Liver (tissue), 7 donors: ENCODE measurements at regions not wholly inside any gene's neighbourhood (a gene's known extent, or its start where the extent isn't known, plus 50 kb on each side); places are given as distances from the start of the nearest gene placed in this dataset.

ENCODE experiments used
- DNase-seq: peaks from one replicate; pipeline ENCODE4 v3.0.0-alpha.2; 2017; ENCODE audit warnings: low spot score
- H3K27ac ChIP-seq, 2 donors: one replicate each; pipeline ENCODE4 v1.7.0; 2013; ENCODE audit warnings: inconsistent platforms in 2 of 2, low read length in 2 of 2, control low read depth in 1 of 2, low read depth in 1 of 2, mild to moderate bottlenecking in 1 of 2
- H3K27me3 ChIP-seq, 4 donors: one replicate each; pipeline versions ENCODE4 v1.6.1 to v1.7.0; 2013; ENCODE audit warnings: low read length in 3 of 4, inconsistent platforms in 1 of 4, mild to moderate bottlenecking in 1 of 4, moderate library complexity in 1 of 4; ENCODE audit not compliant: control insufficient read depth in 4 of 4, insufficient read depth in 4 of 4
- H3K36me3 ChIP-seq, 4 donors: one replicate each; pipeline versions ENCODE4 v1.6.1 to v1.7.0; 2013; ENCODE audit warnings: low read length in 3 of 4, mild to moderate bottlenecking in 3 of 4, low read depth in 1 of 4, moderate library complexity in 1 of 4; ENCODE audit not compliant: control insufficient read depth in 4 of 4, insufficient read depth in 3 of 4
- H3K4me1 ChIP-seq, 4 donors: one replicate each; pipeline versions ENCODE4 v1.6.1 to v1.7.0; 2013; ENCODE audit warnings: low read length in 3 of 4, mild to moderate bottlenecking in 3 of 4, moderate library complexity in 1 of 4; ENCODE audit not compliant: control insufficient read depth in 4 of 4, insufficient read depth in 4 of 4
- H3K4me3 ChIP-seq, 3 donors: one replicate each; pipeline versions ENCODE4 v1.6.1 to v1.7.0; 2013; ENCODE audit warnings: low read length in 3 of 3, control low read depth in 1 of 3, low read depth in 1 of 3, mild to moderate bottlenecking in 1 of 3
- H3K9ac ChIP-seq, 2 donors: one replicate each; pipeline ENCODE4 v1.7.0; 2013; ENCODE audit warnings: low read length in 2 of 2, mild to moderate bottlenecking in 2 of 2, moderate library complexity in 2 of 2, control low read depth in 1 of 2, low read depth in 1 of 2
- H3K9me3 ChIP-seq, 4 donors: one replicate each; pipeline versions ENCODE4 v1.6.1 to v1.7.0; 2013; ENCODE audit warnings: low read length in 3 of 4; ENCODE audit not compliant: control insufficient read depth in 4 of 4
- EGR1 ChIP-seq, 2 donors: IDR thresholded peaks; 2 replicates each; pipeline ENCODE4 v1.6.1; 2016 to 2018; ENCODE audit warnings: antibody characterized with exemption in 2 of 2, low read depth in 2 of 2
- FOXA2 ChIP-seq: IDR thresholded peaks from 2 replicates; pipeline ENCODE4 v1.6.1; 2016; ENCODE audit warnings: antibody characterized with exemption
- GABPA ChIP-seq, 2 donors: IDR thresholded peaks in 1 of 2; conservative IDR thresholded peaks in 1 of 2; 2 replicates each; pipeline ENCODE4 v1.6.1; 2016; ENCODE audit warnings: antibody characterized with exemption in 2 of 2, mild to moderate bottlenecking in 1 of 2, moderate library complexity in 1 of 2
- HNF4A ChIP-seq, 2 donors: conservative IDR thresholded peaks; 2 replicates each; pipeline ENCODE4 v1.6.1; 2016; ENCODE audit warnings: antibody characterized with exemption in 2 of 2, mild to moderate bottlenecking in 2 of 2
- HNF4G ChIP-seq: IDR thresholded peaks from 2 replicates; pipeline ENCODE4 v1.6.1; 2016; ENCODE audit warnings: antibody characterized with exemption
- JUND ChIP-seq, 2 donors: IDR thresholded peaks; 2 replicates each; pipeline ENCODE4 v1.6.1; 2016; ENCODE audit warnings: antibody characterized with exemption in 2 of 2
- NR2F2 ChIP-seq: IDR thresholded peaks from 2 replicates; pipeline ENCODE4 v1.6.1; 2016; ENCODE audit warnings: antibody characterized with exemption
- RAD21 ChIP-seq, 2 donors: IDR thresholded peaks; 2 replicates each; pipeline ENCODE4 v1.6.1; 2016; ENCODE audit warnings: antibody characterized with exemption in 2 of 2, mild to moderate bottlenecking in 2 of 2
- RXRA ChIP-seq, 2 donors: IDR thresholded peaks; 2 replicates each; pipeline ENCODE4 v1.6.1; 2017 to 2018; ENCODE audit warnings: antibody characterized with exemption in 2 of 2, mild to moderate bottlenecking in 1 of 2
- YY1 ChIP-seq: IDR thresholded peaks from 2 replicates; pipeline ENCODE4 v1.6.1; 2016; ENCODE audit warnings: antibody characterized with exemption, mild to moderate bottlenecking
- WGBS: extraction: QIAGEN DNeasy Blood & Tissue Kit; methylation state at CpG from one replicate; pipeline ENCODE4 v1.1.7; 2013; 5-methylcytosine and 5-hydroxymethylcytosine counted together
- TF ChIP-seq, protein P1 (sequence below): IDR thresholded peaks from 2 replicates; pipeline ENCODE4 v1.6.1; 2016; ENCODE audit warnings: antibody characterized with exemption, mild to moderate bottlenecking
- TF ChIP-seq, protein P2 (sequence below): IDR thresholded peaks from 2 replicates; pipeline ENCODE4 v1.6.1; 2016; ENCODE audit warnings: antibody characterized with exemption
- donor health status: healthy.
- donor health status: healthy.
- donor health status: healthy.
- donor health status: healthy.

DNA sequence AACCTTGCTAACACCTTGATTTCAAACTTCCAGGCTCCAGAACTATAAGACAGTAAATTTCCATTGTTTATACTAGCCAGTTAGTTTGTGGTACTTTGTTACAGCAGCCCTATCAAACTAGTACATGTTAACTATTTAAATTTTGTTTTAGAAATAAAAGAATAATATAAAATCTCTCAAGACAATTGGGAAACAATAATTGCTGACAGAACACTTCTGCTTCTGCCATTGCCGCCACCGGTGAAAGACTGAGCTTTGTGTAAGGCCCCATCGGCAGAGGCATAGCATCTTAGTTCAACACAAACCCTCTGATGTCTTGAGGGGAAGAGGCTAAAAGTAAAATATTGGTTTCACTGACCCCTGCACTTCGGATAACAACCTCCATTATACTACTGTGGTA, 1607.1 kb upstream of the SEL1L start:
- Histone ChIP-seq H3K4me3 (no peak overlapping the region), H3K27ac (no peak overlapping the region), H3K36me3 (no peaks in the 10 kb centered on the region), H3K4me1 (no peaks in the 10 kb centered on the region), H3K9ac (no peak overlapping the region), H3K27me3 (no peaks in the 10 kb centered on the region), H3K9me3 (no peaks in the 10 kb centered on the region)
- TF ChIP-seq, protein P1, sequence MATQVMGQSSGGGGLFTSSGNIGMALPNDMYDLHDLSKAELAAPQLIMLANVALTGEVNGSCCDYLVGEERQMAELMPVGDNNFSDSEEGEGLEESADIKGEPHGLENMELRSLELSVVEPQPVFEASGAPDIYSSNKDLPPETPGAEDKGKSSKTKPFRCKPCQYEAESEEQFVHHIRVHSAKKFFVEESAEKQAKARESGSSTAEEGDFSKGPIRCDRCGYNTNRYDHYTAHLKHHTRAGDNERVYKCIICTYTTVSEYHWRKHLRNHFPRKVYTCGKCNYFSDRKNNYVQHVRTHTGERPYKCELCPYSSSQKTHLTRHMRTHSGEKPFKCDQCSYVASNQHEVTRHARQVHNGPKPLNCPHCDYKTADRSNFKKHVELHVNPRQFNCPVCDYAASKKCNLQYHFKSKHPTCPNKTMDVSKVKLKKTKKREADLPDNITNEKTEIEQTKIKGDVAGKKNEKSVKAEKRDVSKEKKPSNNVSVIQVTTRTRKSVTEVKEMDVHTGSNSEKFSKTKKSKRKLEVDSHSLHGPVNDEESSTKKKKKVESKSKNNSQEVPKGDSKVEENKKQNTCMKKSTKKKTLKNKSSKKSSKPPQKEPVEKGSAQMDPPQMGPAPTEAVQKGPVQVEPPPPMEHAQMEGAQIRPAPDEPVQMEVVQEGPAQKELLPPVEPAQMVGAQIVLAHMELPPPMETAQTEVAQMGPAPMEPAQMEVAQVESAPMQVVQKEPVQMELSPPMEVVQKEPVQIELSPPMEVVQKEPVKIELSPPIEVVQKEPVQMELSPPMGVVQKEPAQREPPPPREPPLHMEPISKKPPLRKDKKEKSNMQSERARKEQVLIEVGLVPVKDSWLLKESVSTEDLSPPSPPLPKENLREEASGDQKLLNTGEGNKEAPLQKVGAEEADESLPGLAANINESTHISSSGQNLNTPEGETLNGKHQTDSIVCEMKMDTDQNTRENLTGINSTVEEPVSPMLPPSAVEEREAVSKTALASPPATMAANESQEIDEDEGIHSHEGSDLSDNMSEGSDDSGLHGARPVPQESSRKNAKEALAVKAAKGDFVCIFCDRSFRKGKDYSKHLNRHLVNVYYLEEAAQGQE, result no peak
- TF ChIP-seq, protein P2, sequence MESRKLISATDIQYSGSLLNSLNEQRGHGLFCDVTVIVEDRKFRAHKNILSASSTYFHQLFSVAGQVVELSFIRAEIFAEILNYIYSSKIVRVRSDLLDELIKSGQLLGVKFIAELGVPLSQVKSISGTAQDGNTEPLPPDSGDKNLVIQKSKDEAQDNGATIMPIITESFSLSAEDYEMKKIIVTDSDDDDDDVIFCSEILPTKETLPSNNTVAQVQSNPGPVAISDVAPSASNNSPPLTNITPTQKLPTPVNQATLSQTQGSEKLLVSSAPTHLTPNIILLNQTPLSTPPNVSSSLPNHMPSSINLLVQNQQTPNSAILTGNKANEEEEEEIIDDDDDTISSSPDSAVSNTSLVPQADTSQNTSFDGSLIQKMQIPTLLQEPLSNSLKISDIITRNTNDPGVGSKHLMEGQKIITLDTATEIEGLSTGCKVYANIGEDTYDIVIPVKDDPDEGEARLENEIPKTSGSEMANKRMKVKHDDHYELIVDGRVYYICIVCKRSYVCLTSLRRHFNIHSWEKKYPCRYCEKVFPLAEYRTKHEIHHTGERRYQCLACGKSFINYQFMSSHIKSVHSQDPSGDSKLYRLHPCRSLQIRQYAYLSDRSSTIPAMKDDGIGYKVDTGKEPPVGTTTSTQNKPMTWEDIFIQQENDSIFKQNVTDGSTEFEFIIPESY, result no peak
- no peak for TF ChIP-seq EGR1 (IDR thresholded peaks at IDR 0.05; ENCODE audit: low read depth in 2 of 2)
- no peak for TF ChIP-seq JUND (IDR thresholded peaks at IDR 0.05)
- no peak for TF ChIP-seq HNF4G
- DNase-seq, result no peak
- WGBS, result 85% methylated on average over 4 of the region's 4 CpGs

DNA sequence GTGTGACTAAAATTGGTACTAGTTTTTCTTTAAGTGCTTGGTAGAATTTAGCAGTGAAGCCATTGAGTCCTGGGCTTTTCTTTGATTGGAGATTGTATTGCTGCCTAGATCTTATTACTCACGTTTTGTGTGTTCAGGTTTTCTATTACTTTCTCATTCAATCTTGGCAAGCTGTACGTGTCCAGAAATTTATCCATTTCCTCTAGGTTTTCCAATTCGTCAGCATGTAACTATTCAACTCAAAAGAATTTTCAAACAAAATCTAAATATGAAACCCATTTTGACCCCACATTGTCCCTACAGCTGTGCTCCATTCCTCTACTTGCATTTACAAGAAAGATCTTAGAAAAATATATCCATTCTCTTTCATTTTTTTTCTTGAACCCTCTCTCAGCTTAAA, 1613.4 kb upstream of the SEL1L start:
- no peak for DNase-seq
- H3K27me3 ChIP-seq, result no peaks in the 10 kb centered on the region
- no peaks in the 10 kb centered on the region for H3K4me1 ChIP-seq
- TF ChIP-seq YY1, result no peak
- no peak for TF ChIP-seq JUND (IDR thresholded peaks at IDR 0.05)
- TF ChIP-seq NR2F2, result no peak
- TF ChIP-seq, protein P1, result no peak
- TF ChIP-seq HNF4G, result no peak
- TF ChIP-seq HNF4A (conservative IDR thresholded peaks at IDR 0.05), result no peak
- no peak for TF ChIP-seq FOXA2
- TF ChIP-seq EGR1 (IDR thresholded peaks at IDR 0.05; ENCODE audit: low read depth in 2 of 2), result no peak
- TF ChIP-seq RAD21 (IDR thresholded peaks at IDR 0.05), result no peak
- no peak for TF ChIP-seq RXRA (IDR thresholded peaks at IDR 0.05)
- TF ChIP-seq GABPA (IDR thresholded peaks at IDR 0.05 in 1 of 2, conservative IDR thresholded peaks at IDR 0.05 in 1 of 2), result no peak
- H3K36me3 ChIP-seq, result no peaks in the 10 kb centered on the region
- H3K27ac ChIP-seq, result no peak overlapping the region
- H3K9me3 ChIP-seq, result no peaks in the 10 kb centered on the region
- 59% methylated on average over 3 of the region's 3 CpGs for WGBS
- no peak overlapping the region for H3K4me3 ChIP-seq
- no peak overlapping the region for H3K9ac ChIP-seq
